ENCODE measurements at regions not wholly inside any gene's neighbourhood (a gene's known extent, or its start where the extent isn't known, plus 50 kb on each side); places are given as distances from the start of the nearest gene placed in this dataset.

DNA sequence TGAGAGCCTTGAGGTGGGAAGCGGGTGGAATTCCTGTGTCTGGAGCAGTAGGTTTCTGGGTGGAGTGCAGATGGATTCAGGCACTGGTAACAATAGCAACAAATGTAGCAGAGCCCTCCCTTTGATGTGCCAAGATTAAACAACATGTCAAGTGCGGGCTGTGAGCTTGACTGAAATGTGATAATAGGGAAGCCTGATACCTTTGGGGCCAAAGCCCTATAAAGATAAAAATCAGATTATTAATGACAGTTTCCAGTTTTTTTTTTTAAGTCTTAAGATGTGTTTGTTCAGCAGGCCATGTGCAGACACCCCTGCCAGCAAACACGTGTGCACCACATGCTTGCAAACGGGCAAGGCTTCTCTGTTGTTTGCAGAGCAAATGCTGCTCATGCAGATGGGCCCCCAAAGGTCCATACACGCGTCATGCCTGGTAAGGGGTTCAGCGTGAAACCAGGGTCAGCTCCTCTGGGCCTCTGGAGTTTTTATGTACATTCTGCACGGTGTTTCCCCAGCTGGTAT, 193.2 kb downstream of the GADD45G start:
- TF ChIP-seq, protein P1, sequence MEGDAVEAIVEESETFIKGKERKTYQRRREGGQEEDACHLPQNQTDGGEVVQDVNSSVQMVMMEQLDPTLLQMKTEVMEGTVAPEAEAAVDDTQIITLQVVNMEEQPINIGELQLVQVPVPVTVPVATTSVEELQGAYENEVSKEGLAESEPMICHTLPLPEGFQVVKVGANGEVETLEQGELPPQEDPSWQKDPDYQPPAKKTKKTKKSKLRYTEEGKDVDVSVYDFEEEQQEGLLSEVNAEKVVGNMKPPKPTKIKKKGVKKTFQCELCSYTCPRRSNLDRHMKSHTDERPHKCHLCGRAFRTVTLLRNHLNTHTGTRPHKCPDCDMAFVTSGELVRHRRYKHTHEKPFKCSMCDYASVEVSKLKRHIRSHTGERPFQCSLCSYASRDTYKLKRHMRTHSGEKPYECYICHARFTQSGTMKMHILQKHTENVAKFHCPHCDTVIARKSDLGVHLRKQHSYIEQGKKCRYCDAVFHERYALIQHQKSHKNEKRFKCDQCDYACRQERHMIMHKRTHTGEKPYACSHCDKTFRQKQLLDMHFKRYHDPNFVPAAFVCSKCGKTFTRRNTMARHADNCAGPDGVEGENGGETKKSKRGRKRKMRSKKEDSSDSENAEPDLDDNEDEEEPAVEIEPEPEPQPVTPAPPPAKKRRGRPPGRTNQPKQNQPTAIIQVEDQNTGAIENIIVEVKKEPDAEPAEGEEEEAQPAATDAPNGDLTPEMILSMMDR (IDR thresholded peaks at IDR 0.05) = no peak
- TF ChIP-seq POLR2A (IDR thresholded peaks at IDR 0.05) = no peak

All from breast epithelium (tissue), 3 donors.